Testis (tissue), 2 donors: ENCODE measurements at regions not wholly inside any gene's neighbourhood (a gene's known extent, or its start where the extent isn't known, plus 50 kb on each side); places are given as distances from the start of the nearest gene placed in this dataset.

ENCODE experiments used
- DNase-seq: peaks from one replicate; pipeline ENCODE4 v3.0.0-alpha.2; 2019
- H3K27ac ChIP-seq, 2 donors: fragments of 200-600 bp; sonication (generic); one replicate each; pipeline ENCODE4 v1.5.1; 2019
- H3K27me3 ChIP-seq: fragments of 200-600 bp; sonication (generic); one replicate; pipeline ENCODE4 v1.5.1; 2019
- H3K36me3 ChIP-seq: fragments of 200-600 bp; sonication (generic); one replicate; pipeline ENCODE4 v1.5.1; 2017; ENCODE audit warnings: low read depth; ENCODE audit errors: missing control alignments
- H3K4me1 ChIP-seq: fragments of 200-600 bp; sonication (generic); one replicate; pipeline ENCODE4 v1.5.1; 2019
- H3K4me3 ChIP-seq, 2 donors: fragments of 200-600 bp; sonication (generic); one replicate each; pipeline ENCODE4 v1.5.1; 2017 to 2019
- H3K9me3 ChIP-seq: fragments of 200-600 bp; sonication (generic); one replicate; pipeline ENCODE4 v1.5.1; 2017
- CTCF ChIP-seq, 3 experiments: fragments of 450-650 bp in 2 of 3; fragments of 200-600 bp in 1 of 3; sonication (generic) in 1 of 3; IDR thresholded peaks; one replicate each; pipeline ENCODE4 v1.5.1; 2016 to 2019; ENCODE audit warnings: antibody characterized with exemption in 3 of 3, mild to moderate bottlenecking in 2 of 3, moderate library complexity in 1 of 3
- POLR2A ChIP-seq: fragments of 450-650 bp; IDR thresholded peaks from one replicate; pipeline ENCODE4 v1.6.1; 2017; ENCODE audit warnings: antibody characterized with exemption, mild to moderate bottlenecking, moderate library complexity
- WGBS, 2 donors: methylation state at CpG; one replicate each; pipeline ENCODE4 v1.1.5; 2018; 5-methylcytosine and 5-hydroxymethylcytosine counted together
- intact Hi-C: fragments of 100-400 bp; cut with DNase I; formaldehyde crosslinking; loops from one replicate; pipeline ENCODE4 v1.15.1; 2023; ENCODE audit warnings: low total_unique reads

DNA sequence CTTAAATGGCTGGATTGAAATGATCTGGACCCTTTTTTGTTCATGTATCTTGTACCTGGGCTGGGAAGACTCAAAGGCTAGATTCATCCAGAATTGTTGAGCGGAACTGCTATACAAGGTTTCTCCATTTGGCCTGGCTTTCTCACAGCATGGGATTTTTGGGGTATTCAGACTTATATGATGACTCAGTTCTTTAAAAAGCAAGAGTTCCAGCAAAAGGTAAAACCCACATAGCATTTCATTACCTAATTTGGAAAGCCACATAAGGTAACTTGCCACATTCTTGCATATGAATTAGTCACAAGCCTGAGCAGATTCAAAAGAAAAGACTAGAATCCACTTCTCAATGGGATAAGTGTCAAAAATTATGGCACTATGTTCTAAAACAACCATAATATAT is 137.4 kb downstream of the HGF start:
- no peak for TF ChIP-seq POLR2A
- TF ChIP-seq CTCF (IDR thresholded peaks at IDR 0.05), result no peak
- Histone ChIP-seq H3K27ac (no peak overlapping the region), H3K4me3 (no peak overlapping the region), H3K9me3 (no peaks in the 10 kb centered on the region), H3K4me1 (no peaks in the 10 kb centered on the region), H3K36me3 (no peaks in the 10 kb centered on the region), H3K27me3 (no peaks in the 10 kb centered on the region)
- DNase-seq, result no peak
- 93 to 100% methylated on average over 1 of the region's 1 CpG for WGBS, 2 donors
- intact Hi-C loops, result no loop called here

DNA sequence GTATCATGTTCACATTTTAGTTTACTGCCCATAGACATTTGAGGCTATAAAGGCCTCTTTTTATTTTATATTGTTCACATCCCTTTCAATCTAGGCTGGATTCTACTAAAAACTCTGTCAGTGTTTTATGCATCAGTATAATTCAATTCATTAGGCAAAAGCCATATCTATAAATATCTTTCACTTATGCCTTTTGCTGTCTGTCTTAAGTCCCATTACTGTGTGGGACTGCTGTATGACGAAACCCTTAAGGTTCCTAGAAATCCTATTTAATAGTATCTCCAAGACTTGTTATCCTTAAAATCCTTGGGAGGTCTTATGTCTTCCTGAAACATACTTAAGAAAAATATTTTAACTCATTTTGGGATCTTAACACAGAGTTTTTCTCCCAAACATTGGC is 139.2 kb downstream of the HGF start:
- Histone ChIP-seq H3K4me1 (no peaks in the 10 kb centered on the region), H3K27ac (no peak overlapping the region), H3K36me3 (no peaks in the 10 kb centered on the region), H3K27me3 (no peaks in the 10 kb centered on the region), H3K9me3 (no peaks in the 10 kb centered on the region), H3K4me3 (no peak overlapping the region)
- no peak for DNase-seq
- 95 to 96% methylated on average over 1 of the region's 1 CpG for WGBS, 2 donors
- intact Hi-C loops, result no loop called here
- TF ChIP-seq POLR2A (no peak), CTCF (IDR thresholded peaks at IDR 0.05) (no peak)

DNA sequence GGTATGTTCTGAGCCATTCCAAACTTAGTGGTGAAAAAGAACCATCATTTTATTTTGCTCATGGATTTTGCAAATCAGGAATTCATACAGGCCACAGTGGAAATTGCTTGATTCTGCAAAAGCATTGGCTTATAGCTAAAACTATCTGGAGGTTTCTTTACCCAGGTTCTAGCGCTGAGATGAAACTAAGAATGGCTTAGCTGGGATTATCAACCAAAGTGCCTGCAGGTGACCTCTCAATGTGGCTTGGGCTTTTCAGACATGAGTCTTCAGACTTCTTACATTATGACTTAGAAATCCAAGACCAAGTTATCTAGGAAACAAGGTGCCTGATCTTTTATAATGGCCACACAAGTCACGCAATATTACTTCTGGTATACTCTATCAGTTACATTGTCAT is 140.1 kb downstream of the HGF start:
- no peak for DNase-seq
- WGBS, 2 donors, result 89 to 99% methylated on average over 2 of the region's 2 CpGs
- no peaks in the 10 kb centered on the region for H3K9me3 ChIP-seq
- H3K4me3 ChIP-seq, result no peak overlapping the region
- H3K4me1 ChIP-seq, result no peaks in the 10 kb centered on the region
- TF ChIP-seq POLR2A (no peak), CTCF (IDR thresholded peaks at IDR 0.05) (no peak)
- H3K27me3 ChIP-seq, result no peaks in the 10 kb centered on the region
- no peaks in the 10 kb centered on the region for H3K36me3 ChIP-seq
- no peak overlapping the region for H3K27ac ChIP-seq
- intact Hi-C loops, result no loop called here

- no peak overlapping the region for H3K4me3 ChIP-seq
- H3K36me3 ChIP-seq, result no peaks in the 10 kb centered on the region
- H3K9me3 ChIP-seq, result no peaks in the 10 kb centered on the region
- intact Hi-C loops, result no loop called here
- no peak overlapping the region for H3K27ac ChIP-seq
- H3K27me3 ChIP-seq, result no peaks in the 10 kb centered on the region
- TF ChIP-seq POLR2A, result no peak
- TF ChIP-seq CTCF (IDR thresholded peaks at IDR 0.05), result no peak
- DNase-seq, result no peak
- H3K4me1 ChIP-seq, result no peaks in the 10 kb centered on the region
Measured at GRCh38 chr7:81628951-81629350, 140.9 kb downstream of the HGF start.

DNA sequence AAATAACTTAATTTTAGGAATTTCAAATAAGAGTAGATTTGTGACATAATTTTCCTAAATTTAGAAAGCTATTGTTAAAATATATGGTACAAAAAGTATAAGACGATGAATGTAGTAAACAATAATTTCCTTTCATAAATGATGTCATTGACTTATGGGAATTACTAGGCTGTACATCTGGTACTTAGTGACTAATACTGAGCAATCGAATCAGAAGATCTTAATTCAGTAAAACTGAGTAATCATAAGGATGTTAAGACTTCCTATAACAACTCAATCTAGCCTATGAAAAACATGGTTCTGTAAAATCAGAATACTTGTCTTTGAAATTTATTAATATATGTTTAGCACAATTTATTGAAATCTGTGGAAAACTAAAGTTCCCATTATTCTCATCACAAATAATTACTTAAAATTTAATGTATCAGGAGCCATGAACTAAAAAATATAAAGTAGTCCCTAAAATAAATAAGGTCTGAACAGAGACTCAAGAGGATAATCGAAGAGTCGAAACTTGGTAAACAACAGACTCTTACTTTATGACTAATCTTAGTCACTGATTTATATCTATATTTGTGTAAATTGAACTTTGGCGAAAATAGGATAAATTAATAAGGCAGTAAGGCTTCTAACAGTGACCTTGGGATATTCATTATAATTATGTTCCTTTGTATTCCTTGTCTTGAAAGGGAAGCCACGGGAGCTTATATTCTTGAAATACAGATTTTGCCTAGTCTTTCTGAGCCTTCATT is 142.1 kb downstream of the HGF start:
- no peak for DNase-seq
- intact Hi-C loops, result no loop called here
- H3K27ac ChIP-seq, result no peak overlapping the region
- H3K4me1 ChIP-seq, result no peaks in the 10 kb centered on the region
- TF ChIP-seq CTCF (IDR thresholded peaks at IDR 0.05) (no peak), POLR2A (no peak)
- 90 to 91% methylated on average over 6 of the region's 6 CpGs for WGBS, 2 donors
- H3K4me3 ChIP-seq, result no peak overlapping the region
- H3K9me3 ChIP-seq, result no peaks in the 10 kb centered on the region
- no peaks in the 10 kb centered on the region for H3K27me3 ChIP-seq
- no peaks in the 10 kb centered on the region for H3K36me3 ChIP-seq
